ENCODE measurements at regions not wholly inside any gene's neighbourhood (a gene's known extent, or its start where the extent isn't known, plus 50 kb on each side); places are given as distances from the start of the nearest gene placed in this dataset.

GRCh38 chr6:14436592-14437132 is 319.1 kb downstream of the CD83 start:
- TF ChIP-seq CTCF (IDR thresholded peaks at IDR 0.05) (no peak), POLR2A (IDR thresholded peaks at IDR 0.05) (no peak)
